PFSK-1 (cell line): ENCODE measurements at regions not wholly inside any gene's neighbourhood (a gene's known extent, or its start where the extent isn't known, plus 50 kb on each side); places are given as distances from the start of the nearest gene placed in this dataset.

Experiments
- FOXP2 ChIP-seq: optimal IDR thresholded peaks from 2 replicates; pipeline ENCODE3; 2011; ENCODE audit warnings: borderline replicate concordance, control low read depth, inconsistent platforms; ENCODE audit not compliant: insufficient read depth; ENCODE audit errors: extremely low read length, extremely low read depth
- POLR2AphosphoS5 ChIP-seq: IDR thresholded peaks from 2 replicates; pipeline ENCODE4 v1.6.1; 2012; ENCODE audit warnings: low read depth, mild to moderate bottlenecking, control low read depth, low read length, moderate library complexity
- SIN3A ChIP-seq: IDR thresholded peaks from 2 replicates; pipeline ENCODE4 v1.6.1; 2012; ENCODE audit warnings: mild to moderate bottlenecking, low read length, moderate library complexity, borderline replicate concordance; ENCODE audit not compliant: insufficient read depth
- TAF1 ChIP-seq: IDR thresholded peaks from 2 replicates; pipeline ENCODE4 v1.6.1; 2012; ENCODE audit warnings: low read length, control low read depth, borderline replicate concordance; ENCODE audit not compliant: insufficient read depth
- TF ChIP-seq, protein P1 (sequence below), 2 experiments: IDR thresholded peaks; 2 replicates each; pipeline versions ENCODE4 v1.6.1 to v1.8.0; 2011 to 2012; ENCODE audit warnings: low read depth in 2 of 2, low read length in 2 of 2, control low read depth in 1 of 2, inconsistent platforms in 1 of 2, mild to moderate bottlenecking in 1 of 2, moderate library complexity in 1 of 2; ENCODE audit not compliant: insufficient read depth in 1 of 2

DNA sequence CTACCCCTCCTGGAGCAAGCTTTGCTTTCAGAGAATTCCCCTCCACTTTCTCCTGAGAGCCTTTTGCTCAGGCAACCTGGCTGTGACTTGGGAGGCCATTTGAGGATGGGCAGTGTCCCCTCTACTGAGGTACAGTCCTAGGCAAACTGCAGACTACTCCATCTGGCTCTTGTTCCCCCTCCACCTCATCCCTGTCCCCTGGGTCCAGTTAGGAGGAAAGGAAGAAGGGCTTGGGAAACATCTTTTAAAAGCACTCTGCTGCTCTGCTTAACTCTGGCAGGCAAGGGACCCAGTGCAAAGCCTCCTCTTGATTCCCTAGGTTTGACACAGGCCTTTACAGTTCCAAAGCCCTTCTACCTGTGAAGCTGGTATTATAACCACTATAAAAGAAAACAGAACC is 108.2 kb downstream of the NAV1 start:
- TF ChIP-seq POLR2AphosphoS5 (no peak), SIN3A (no peak), TAF1 (no peak), FOXP2 (no peak)
- TF ChIP-seq, protein P1, sequence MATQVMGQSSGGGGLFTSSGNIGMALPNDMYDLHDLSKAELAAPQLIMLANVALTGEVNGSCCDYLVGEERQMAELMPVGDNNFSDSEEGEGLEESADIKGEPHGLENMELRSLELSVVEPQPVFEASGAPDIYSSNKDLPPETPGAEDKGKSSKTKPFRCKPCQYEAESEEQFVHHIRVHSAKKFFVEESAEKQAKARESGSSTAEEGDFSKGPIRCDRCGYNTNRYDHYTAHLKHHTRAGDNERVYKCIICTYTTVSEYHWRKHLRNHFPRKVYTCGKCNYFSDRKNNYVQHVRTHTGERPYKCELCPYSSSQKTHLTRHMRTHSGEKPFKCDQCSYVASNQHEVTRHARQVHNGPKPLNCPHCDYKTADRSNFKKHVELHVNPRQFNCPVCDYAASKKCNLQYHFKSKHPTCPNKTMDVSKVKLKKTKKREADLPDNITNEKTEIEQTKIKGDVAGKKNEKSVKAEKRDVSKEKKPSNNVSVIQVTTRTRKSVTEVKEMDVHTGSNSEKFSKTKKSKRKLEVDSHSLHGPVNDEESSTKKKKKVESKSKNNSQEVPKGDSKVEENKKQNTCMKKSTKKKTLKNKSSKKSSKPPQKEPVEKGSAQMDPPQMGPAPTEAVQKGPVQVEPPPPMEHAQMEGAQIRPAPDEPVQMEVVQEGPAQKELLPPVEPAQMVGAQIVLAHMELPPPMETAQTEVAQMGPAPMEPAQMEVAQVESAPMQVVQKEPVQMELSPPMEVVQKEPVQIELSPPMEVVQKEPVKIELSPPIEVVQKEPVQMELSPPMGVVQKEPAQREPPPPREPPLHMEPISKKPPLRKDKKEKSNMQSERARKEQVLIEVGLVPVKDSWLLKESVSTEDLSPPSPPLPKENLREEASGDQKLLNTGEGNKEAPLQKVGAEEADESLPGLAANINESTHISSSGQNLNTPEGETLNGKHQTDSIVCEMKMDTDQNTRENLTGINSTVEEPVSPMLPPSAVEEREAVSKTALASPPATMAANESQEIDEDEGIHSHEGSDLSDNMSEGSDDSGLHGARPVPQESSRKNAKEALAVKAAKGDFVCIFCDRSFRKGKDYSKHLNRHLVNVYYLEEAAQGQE (IDR thresholded peaks at IDR 0.05; ENCODE audit: insufficient read depth in 1 of 2, low read depth in 2 of 2, low read length in 2 of 2) = no peak
